ENCODE measurements at regions not wholly inside any gene's neighbourhood (a gene's known extent, or its start where the extent isn't known, plus 50 kb on each side); places are given as distances from the start of the nearest gene placed in this dataset.
"Not testable (repeated sequence)": the region's sequence is repeated elsewhere in the genome, so short reads cannot be mapped to it uniquely, and the experiment has no call there.

GRCh38 chr20:12838261-12838866 is 170.4 kb upstream of the SPTLC3 start:
- DNase-seq, result no peak

GRCh38 chr20:12847872-12848271 is 160.9 kb upstream of the SPTLC3 start:
- peak; percentile 86 for DNase-seq

GRCh38 chr20:12849225-12849910 is 159.4 kb upstream of the SPTLC3 start:
- peak; percentile 54 for DNase-seq

GRCh38 chr20:12857643-12858042 is 151.1 kb upstream of the SPTLC3 start:
- DNase-seq, result not testable (repeated sequence)

- no peak for DNase-seq
These were observed 148.0 kb upstream of the SPTLC3 start for GRCh38 chr20:12860619-12861247.

- no peak for DNase-seq
These were observed 139.1 kb upstream of the SPTLC3 start for GRCh38 chr20:12869669-12870068.

- no peak for DNase-seq
These were observed 138.2 kb upstream of the SPTLC3 start for GRCh38 chr20:12870588-12870987.

GRCh38 chr20:12874933-12875332 is 133.8 kb upstream of the SPTLC3 start:
- DNase-seq, result no peak

- peak; percentile 4 for DNase-seq
These were observed 133.3 kb upstream of the SPTLC3 start for GRCh38 chr20:12875510-12875909.

- no peak for DNase-seq
These were observed 125.8 kb upstream of the SPTLC3 start for GRCh38 chr20:12882832-12883506.

GRCh38 chr20:12883507-12883885 is 125.3 kb upstream of the SPTLC3 start:
- DNase-seq, result no peak

- DNase-seq, result no peak
These were observed 122.0 kb upstream of the SPTLC3 start for GRCh38 chr20:12886618-12887363.

- DNase-seq, result no peak
These were observed 117.1 kb upstream of the SPTLC3 start for GRCh38 chr20:12891643-12892042.

- DNase-seq, result no peak
These were observed 115.8 kb upstream of the SPTLC3 start for GRCh38 chr20:12893019-12893418.

- no peak for DNase-seq
These were observed 115.1 kb upstream of the SPTLC3 start for GRCh38 chr20:12893653-12894052.

GRCh38 chr20:12894089-12894488 is 114.7 kb upstream of the SPTLC3 start:
- DNase-seq, result no peak

GRCh38 chr20:12896180-12896579 is 112.6 kb upstream of the SPTLC3 start:
- no peak for DNase-seq

- no peak for DNase-seq
These were observed 105.8 kb upstream of the SPTLC3 start for GRCh38 chr20:12902992-12903391.

- DNase-seq, result no peak
These were observed 102.4 kb upstream of the SPTLC3 start for GRCh38 chr20:12906361-12906760.

- no peak for DNase-seq
These were observed 97.4 kb upstream of the SPTLC3 start for GRCh38 chr20:12911372-12911771.

GRCh38 chr20:12913781-12914443 is 94.9 kb upstream of the SPTLC3 start:
- DNase-seq, result no peak

- no peak for DNase-seq
These were observed 94.0 kb upstream of the SPTLC3 start for GRCh38 chr20:12914804-12915203.

Data from eye (tissue), 1 donor.